GM23338 (cell line): ENCODE measurements at regions not wholly inside any gene's neighbourhood (a gene's known extent, or its start where the extent isn't known, plus 50 kb on each side); places are given as distances from the start of the nearest gene placed in this dataset.

ENCODE experiments used
- ATAC-seq: fragments of 200-7000 bp; cut with Tn5 transposase; 3 replicates; pipeline ENCODE4 v1.9.1; 2020
- DNase-seq: peaks from one replicate; pipeline ENCODE4 v3.0.0-alpha.2; 2015; ENCODE audit warnings: low spot score
- H2AFZ ChIP-seq: fragments of 200-600 bp; sonication (generic); 2 replicates; pipeline ENCODE4 v1.8.0; 2016; ENCODE audit warnings: antibody characterized with exemption, mild to moderate bottlenecking, moderate library complexity
- H3F3A ChIP-seq: fragments of 200-600 bp; sonication (generic); replicated peaks from 2 replicates; pipeline ENCODE4 v1.8.0; 2017; ENCODE audit warnings: antibody characterized with exemption, mixed run types, low read depth
- H3K27ac ChIP-seq: fragments of 200-600 bp; sonication (generic); 2 replicates; pipeline ENCODE4 v1.6.1; 2016; ENCODE audit warnings: low read depth
- H3K27me3 ChIP-seq: fragments of 200-600 bp; sonication (generic); 2 replicates; pipeline ENCODE4 v1.8.0; 2016; ENCODE audit warnings: mild to moderate bottlenecking, mixed run types, moderate library complexity; ENCODE audit not compliant: insufficient read depth
- H3K36me3 ChIP-seq: fragments of 200-600 bp; sonication (generic); 2 replicates; pipeline ENCODE4 v1.8.0; 2016; ENCODE audit warnings: mild to moderate bottlenecking; ENCODE audit not compliant: insufficient read depth
- H3K4me1 ChIP-seq: fragments of 200-600 bp; sonication (generic); 2 replicates; pipeline ENCODE4 v1.8.0; 2016; ENCODE audit warnings: mild to moderate bottlenecking, moderate library complexity; ENCODE audit not compliant: insufficient read depth
- H3K4me2 ChIP-seq: fragments of 200-600 bp; sonication (generic); 2 replicates; pipeline ENCODE4 v1.7.1; 2017; ENCODE audit warnings: mixed run types
- H3K4me3 ChIP-seq: fragments of 200-600 bp; sonication (generic); 2 replicates; pipeline ENCODE4 v1.6.1; 2016; ENCODE audit warnings: mixed run types
- H3K79me2 ChIP-seq: fragments of 200-600 bp; sonication (generic); replicated peaks from 2 replicates; pipeline ENCODE4 v1.8.0; 2017; ENCODE audit warnings: mild to moderate bottlenecking; ENCODE audit not compliant: insufficient read depth
- H3K9me2 ChIP-seq: fragments of 200-600 bp; sonication (generic); 2 replicates; pipeline ENCODE4 v1.8.0; 2017; ENCODE audit not compliant: insufficient read depth
- H4K20me1 ChIP-seq: fragments of 200-600 bp; sonication (generic); replicated peaks from 2 replicates; pipeline ENCODE4 v1.8.0; 2017; ENCODE audit warnings: mild to moderate bottlenecking; ENCODE audit not compliant: insufficient read depth
- H3K27ac Mint-ChIP-seq: 2 replicates; pipeline ENCODE4 v1.8.0; 2020; ENCODE audit warnings: inconsistent platforms, mild to moderate bottlenecking, moderate library complexity, mixed read lengths
- H3K27me3 Mint-ChIP-seq: 3 replicates; pipeline ENCODE4 v1.8.0; 2022; ENCODE audit warnings: low read depth, mild to moderate bottlenecking, moderate library complexity, mixed read lengths, inconsistent platforms; ENCODE audit not compliant: insufficient read depth, poor library complexity
- H3K36me3 Mint-ChIP-seq: 3 replicates; pipeline ENCODE4 v1.8.0; 2021; ENCODE audit warnings: low read depth, mild to moderate bottlenecking, inconsistent platforms, moderate library complexity, mixed read lengths
- H3K4me1 Mint-ChIP-seq: 3 replicates; pipeline ENCODE4 v1.8.0; 2020; ENCODE audit warnings: mild to moderate bottlenecking, inconsistent platforms, mixed read lengths
- H3K4me3 Mint-ChIP-seq: 3 replicates; pipeline ENCODE4 v1.8.0; 2021; ENCODE audit warnings: moderate library complexity, mild to moderate bottlenecking, inconsistent platforms, mixed read lengths
- H3K9me3 Mint-ChIP-seq: 3 replicates; pipeline ENCODE4 v1.8.0; 2020; ENCODE audit warnings: moderate library complexity, mild to moderate bottlenecking, inconsistent platforms, mixed read lengths
- CREB1 ChIP-seq: fragments of 250-450 bp; sonication (Bioruptor Pico); IDR thresholded peaks from 2 replicates; pipeline ENCODE4 v1.5.0; 2020; ENCODE audit warnings: low read depth, mild to moderate bottlenecking, moderate library complexity
- EZH2 ChIP-seq: fragments of 200-600 bp; sonication (generic); IDR thresholded peaks from one replicate; pipeline ENCODE4 v1.8.0; 2017; ENCODE audit warnings: antibody characterized with exemption, mild to moderate bottlenecking, low read depth; ENCODE audit not compliant: unreplicated experiment
- EZH2phosphoT487 ChIP-seq: fragments of 200-600 bp; sonication (generic); IDR thresholded peaks from one replicate; pipeline ENCODE4 v1.8.1; 2018; ENCODE audit warnings: antibody characterized with exemption; ENCODE audit not compliant: unreplicated experiment
- JUNB ChIP-seq: IDR thresholded peaks from one replicate; pipeline ENCODE4 v1.6.1; 2016; ENCODE audit warnings: antibody characterized with exemption; ENCODE audit not compliant: unreplicated experiment
- NANOG ChIP-seq: IDR thresholded peaks from 2 replicates; pipeline ENCODE4 v1.6.1; 2016; ENCODE audit warnings: antibody characterized with exemption, borderline replicate concordance
- POLR2AphosphoS5 ChIP-seq: IDR thresholded peaks from 2 replicates; pipeline ENCODE4 v1.6.1; 2016; ENCODE audit warnings: antibody characterized with exemption, low read depth
- STAT1 ChIP-seq: IDR thresholded peaks from one replicate; pipeline ENCODE4 v1.6.1; 2016; ENCODE audit warnings: antibody characterized with exemption; ENCODE audit not compliant: unreplicated experiment
- ZNF114 ChIP-seq: fragments of 250-450 bp; sonication (Bioruptor Pico); IDR thresholded peaks from 2 replicates; pipeline ENCODE4 v1.5.0; 2020; ENCODE audit warnings: mild to moderate bottlenecking, moderate library complexity
- ZNF331 ChIP-seq: fragments of 250-450 bp; sonication (Bioruptor Pico); IDR thresholded peaks from 2 replicates; pipeline ENCODE4 v1.5.0; 2020; ENCODE audit warnings: low read depth, mild to moderate bottlenecking, moderate library complexity
- TF ChIP-seq, protein P1 (sequence below): IDR thresholded peaks from 2 replicates; pipeline ENCODE4 v1.6.1; 2016; ENCODE audit warnings: antibody characterized with exemption
- TF ChIP-seq, protein P2 (sequence below): fragments of 250-450 bp; sonication (Bioruptor Pico); IDR thresholded peaks from 2 replicates; pipeline ENCODE4 v1.5.0; 2020; ENCODE audit warnings: mild to moderate bottlenecking, moderate library complexity
- TF ChIP-seq, protein P3 (sequence below), 2 experiments: fragments of 200-600 bp in 1 of 2; sonication (generic) in 1 of 2; conservative IDR thresholded peaks; 2 replicates each; pipeline versions ENCODE4 v1.5.1 to v1.6.1; 2016 to 2017; ENCODE audit warnings: antibody characterized with exemption in 2 of 2, low read depth in 2 of 2, mild to moderate bottlenecking in 2 of 2, moderate library complexity in 1 of 2
- TF ChIP-seq, protein P4 (sequence below): IDR thresholded peaks from one replicate; pipeline ENCODE4 v1.6.1; 2018; ENCODE audit warnings: antibody characterized with exemption; ENCODE audit not compliant: unreplicated experiment

DNA sequence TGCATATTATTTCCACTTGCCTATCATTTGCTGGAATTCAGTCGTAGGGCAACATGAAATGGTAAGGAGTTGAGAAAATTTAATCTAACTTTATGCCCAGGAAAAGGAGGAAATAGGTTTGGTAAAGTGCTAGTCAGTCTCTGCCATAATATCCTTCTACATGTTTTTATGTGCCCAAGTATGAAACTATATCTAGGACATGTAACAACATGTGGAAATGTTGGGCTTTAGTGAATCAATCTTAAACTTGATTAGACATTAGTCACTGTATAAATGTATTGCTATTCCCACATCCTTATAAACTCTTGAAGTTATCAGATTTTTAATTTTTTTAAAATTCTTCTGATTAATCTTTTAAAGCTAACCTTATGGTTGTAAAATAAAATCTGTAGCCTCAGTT is 204.7 kb upstream of the ZRANB2 start:
- no peaks in the 10 kb centered on the region for H3K4me1 ChIP-seq
- H3K36me3 ChIP-seq: no peaks in the 10 kb centered on the region
- no peak for DNase-seq
- H3K27ac ChIP-seq: no peak overlapping the region
- no peaks in the 10 kb centered on the region for H3F3A ChIP-seq
- H3K4me2 ChIP-seq: no peak overlapping the region
- TF ChIP-seq ZNF114 (CRISPR knock-in tag) (no peak), EZH2phosphoT487 (no peak), POLR2AphosphoS5 (no peak), ZNF331 (CRISPR knock-in tag) (no peak), STAT1 (no peak), JUNB (no peak), CREB1 (no peak), NANOG (no peak), EZH2 (no peak)
- TF ChIP-seq, protein P1, sequence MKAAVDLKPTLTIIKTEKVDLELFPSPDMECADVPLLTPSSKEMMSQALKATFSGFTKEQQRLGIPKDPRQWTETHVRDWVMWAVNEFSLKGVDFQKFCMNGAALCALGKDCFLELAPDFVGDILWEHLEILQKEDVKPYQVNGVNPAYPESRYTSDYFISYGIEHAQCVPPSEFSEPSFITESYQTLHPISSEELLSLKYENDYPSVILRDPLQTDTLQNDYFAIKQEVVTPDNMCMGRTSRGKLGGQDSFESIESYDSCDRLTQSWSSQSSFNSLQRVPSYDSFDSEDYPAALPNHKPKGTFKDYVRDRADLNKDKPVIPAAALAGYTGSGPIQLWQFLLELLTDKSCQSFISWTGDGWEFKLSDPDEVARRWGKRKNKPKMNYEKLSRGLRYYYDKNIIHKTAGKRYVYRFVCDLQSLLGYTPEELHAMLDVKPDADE: no peak
- TF ChIP-seq, protein P2, sequence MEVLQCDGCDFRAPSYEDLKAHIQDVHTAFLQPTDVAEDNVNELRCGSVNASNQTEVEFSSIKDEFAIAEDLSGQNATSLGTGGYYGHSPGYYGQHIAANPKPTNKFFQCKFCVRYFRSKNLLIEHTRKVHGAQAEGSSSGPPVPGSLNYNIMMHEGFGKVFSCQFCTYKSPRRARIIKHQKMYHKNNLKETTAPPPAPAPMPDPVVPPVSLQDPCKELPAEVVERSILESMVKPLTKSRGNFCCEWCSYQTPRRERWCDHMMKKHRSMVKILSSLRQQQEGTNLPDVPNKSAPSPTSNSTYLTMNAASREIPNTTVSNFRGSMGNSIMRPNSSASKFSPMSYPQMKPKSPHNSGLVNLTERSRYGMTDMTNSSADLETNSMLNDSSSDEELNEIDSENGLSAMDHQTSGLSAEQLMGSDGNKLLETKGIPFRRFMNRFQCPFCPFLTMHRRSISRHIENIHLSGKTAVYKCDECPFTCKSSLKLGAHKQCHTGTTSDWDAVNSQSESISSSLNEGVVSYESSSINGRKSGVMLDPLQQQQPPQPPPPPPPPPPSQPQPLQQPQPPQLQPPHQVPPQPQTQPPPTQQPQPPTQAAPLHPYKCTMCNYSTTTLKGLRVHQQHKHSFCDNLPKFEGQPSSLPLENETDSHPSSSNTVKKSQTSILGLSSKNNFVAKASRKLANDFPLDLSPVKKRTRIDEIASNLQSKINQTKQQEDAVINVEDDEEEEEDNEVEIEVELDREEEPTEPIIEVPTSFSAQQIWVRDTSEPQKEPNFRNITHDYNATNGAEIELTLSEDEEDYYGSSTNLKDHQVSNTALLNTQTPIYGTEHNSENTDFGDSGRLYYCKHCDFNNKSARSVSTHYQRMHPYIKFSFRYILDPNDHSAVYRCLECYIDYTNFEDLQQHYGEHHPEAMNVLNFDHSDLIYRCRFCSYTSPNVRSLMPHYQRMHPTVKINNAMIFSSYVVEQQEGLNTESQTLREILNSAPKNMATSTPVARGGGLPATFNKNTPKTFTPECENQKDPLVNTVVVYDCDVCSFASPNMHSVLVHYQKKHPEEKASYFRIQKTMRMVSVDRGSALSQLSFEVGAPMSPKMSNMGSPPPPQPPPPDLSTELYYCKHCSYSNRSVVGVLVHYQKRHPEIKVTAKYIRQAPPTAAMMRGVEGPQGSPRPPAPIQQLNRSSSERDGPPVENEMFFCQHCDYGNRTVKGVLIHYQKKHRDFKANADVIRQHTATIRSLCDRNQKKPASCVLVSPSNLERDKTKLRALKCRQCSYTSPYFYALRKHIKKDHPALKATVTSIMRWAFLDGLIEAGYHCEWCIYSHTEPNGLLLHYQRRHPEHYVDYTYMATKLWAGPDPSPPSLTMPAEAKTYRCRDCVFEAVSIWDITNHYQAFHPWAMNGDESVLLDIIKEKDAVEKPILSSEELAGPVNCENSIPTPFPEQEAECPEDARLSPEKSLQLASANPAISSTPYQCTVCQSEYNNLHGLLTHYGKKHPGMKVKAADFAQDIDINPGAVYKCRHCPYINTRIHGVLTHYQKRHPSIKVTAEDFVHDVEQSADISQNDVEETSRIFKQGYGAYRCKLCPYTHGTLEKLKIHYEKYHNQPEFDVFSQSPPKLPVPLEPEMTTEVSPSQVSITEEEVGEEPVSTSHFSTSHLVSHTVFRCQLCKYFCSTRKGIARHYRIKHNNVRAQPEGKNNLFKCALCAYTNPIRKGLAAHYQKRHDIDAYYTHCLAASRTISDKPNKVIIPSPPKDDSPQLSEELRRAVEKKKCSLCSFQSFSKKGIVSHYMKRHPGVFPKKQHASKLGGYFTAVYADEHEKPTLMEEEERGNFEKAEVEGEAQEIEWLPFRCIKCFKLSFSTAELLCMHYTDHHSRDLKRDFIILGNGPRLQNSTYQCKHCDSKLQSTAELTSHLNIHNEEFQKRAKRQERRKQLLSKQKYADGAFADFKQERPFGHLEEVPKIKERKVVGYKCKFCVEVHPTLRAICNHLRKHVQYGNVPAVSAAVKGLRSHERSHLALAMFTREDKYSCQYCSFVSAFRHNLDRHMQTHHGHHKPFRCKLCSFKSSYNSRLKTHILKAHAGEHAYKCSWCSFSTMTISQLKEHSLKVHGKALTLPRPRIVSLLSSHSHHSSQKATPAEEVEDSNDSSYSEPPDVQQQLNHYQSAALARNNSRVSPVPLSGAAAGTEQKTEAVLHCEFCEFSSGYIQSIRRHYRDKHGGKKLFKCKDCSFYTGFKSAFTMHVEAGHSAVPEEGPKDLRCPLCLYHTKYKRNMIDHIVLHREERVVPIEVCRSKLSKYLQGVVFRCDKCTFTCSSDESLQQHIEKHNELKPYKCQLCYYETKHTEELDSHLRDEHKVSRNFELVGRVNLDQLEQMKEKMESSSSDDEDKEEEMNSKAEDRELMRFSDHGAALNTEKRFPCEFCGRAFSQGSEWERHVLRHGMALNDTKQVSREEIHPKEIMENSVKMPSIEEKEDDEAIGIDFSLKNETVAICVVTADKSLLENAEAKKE (CRISPR knock-in tag): no peak
- TF ChIP-seq, protein P3, sequence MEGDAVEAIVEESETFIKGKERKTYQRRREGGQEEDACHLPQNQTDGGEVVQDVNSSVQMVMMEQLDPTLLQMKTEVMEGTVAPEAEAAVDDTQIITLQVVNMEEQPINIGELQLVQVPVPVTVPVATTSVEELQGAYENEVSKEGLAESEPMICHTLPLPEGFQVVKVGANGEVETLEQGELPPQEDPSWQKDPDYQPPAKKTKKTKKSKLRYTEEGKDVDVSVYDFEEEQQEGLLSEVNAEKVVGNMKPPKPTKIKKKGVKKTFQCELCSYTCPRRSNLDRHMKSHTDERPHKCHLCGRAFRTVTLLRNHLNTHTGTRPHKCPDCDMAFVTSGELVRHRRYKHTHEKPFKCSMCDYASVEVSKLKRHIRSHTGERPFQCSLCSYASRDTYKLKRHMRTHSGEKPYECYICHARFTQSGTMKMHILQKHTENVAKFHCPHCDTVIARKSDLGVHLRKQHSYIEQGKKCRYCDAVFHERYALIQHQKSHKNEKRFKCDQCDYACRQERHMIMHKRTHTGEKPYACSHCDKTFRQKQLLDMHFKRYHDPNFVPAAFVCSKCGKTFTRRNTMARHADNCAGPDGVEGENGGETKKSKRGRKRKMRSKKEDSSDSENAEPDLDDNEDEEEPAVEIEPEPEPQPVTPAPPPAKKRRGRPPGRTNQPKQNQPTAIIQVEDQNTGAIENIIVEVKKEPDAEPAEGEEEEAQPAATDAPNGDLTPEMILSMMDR (conservative IDR thresholded peaks at IDR 0.05; ENCODE audit: low read depth in 2 of 2): no peak
- TF ChIP-seq, protein P4, sequence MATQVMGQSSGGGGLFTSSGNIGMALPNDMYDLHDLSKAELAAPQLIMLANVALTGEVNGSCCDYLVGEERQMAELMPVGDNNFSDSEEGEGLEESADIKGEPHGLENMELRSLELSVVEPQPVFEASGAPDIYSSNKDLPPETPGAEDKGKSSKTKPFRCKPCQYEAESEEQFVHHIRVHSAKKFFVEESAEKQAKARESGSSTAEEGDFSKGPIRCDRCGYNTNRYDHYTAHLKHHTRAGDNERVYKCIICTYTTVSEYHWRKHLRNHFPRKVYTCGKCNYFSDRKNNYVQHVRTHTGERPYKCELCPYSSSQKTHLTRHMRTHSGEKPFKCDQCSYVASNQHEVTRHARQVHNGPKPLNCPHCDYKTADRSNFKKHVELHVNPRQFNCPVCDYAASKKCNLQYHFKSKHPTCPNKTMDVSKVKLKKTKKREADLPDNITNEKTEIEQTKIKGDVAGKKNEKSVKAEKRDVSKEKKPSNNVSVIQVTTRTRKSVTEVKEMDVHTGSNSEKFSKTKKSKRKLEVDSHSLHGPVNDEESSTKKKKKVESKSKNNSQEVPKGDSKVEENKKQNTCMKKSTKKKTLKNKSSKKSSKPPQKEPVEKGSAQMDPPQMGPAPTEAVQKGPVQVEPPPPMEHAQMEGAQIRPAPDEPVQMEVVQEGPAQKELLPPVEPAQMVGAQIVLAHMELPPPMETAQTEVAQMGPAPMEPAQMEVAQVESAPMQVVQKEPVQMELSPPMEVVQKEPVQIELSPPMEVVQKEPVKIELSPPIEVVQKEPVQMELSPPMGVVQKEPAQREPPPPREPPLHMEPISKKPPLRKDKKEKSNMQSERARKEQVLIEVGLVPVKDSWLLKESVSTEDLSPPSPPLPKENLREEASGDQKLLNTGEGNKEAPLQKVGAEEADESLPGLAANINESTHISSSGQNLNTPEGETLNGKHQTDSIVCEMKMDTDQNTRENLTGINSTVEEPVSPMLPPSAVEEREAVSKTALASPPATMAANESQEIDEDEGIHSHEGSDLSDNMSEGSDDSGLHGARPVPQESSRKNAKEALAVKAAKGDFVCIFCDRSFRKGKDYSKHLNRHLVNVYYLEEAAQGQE: no peak
- Mint-ChIP-seq H3K4me3 (no peak overlapping the region), H3K27ac (no peak overlapping the region), H3K9me3 (peaks cover 14% of the 10 kb centered on the region), H3K4me1 (no peaks in the 10 kb centered on the region), H3K36me3 (peaks cover 3% of the 10 kb centered on the region; the same call in 2 of the 3 replicates), H3K27me3 (peaks cover 2% of the 10 kb centered on the region)
- no peaks in the 10 kb centered on the region for H4K20me1 ChIP-seq
- no peak overlapping the region for H2AFZ ChIP-seq
- no peaks in the 10 kb centered on the region for H3K79me2 ChIP-seq
- no peaks in the 10 kb centered on the region for H3K27me3 ChIP-seq
- no peak overlapping the region for H3K4me3 ChIP-seq
- no peak for ATAC-seq
- no peaks in the 10 kb centered on the region for H3K9me2 ChIP-seq
